Neural cell (in vitro differentiated cells): ENCODE measurements at regions not wholly inside any gene's neighbourhood (a gene's known extent, or its start where the extent isn't known, plus 50 kb on each side); places are given as distances from the start of the nearest gene placed in this dataset.

Experiments used
- RAD21 ChIP-seq: fragments of 450-650 bp; conservative IDR thresholded peaks from 2 replicates; pipeline ENCODE4 v1.6.1; 2014; ENCODE audit warnings: antibody characterized with exemption, mild to moderate bottlenecking, moderate library complexity
- TF ChIP-seq, protein P1 (sequence below): fragments of 450-650 bp; IDR thresholded peaks from 2 replicates; pipeline ENCODE4 v1.5.1; 2014; ENCODE audit warnings: antibody characterized with exemption, mild to moderate bottlenecking, moderate library complexity; ENCODE audit not compliant: poor library complexity, severe bottlenecking
- TF ChIP-seq, protein P2 (sequence below): IDR thresholded peaks from 2 replicates; pipeline ENCODE4 v1.6.1; 2012; ENCODE audit warnings: borderline replicate concordance

DNA sequence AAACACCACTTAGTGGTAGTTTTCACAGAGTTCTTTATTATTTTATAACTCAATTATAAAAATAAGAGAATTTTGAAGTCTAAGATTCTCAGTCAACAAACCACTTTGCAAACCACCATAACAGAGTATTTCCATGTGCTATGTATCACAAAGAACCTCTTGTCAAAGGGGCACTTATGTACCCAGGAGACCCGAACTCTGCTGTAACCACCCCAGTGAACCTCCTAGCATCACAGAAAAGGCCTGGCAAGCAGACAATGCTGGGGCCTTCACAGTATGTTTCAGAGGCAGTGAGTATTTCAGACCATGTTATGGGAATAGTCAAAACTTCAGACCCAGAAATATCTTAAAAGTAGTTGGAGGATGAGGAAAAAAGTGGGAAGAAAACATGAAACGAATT, 714.1 kb downstream of the EFNB2 start:
- TF ChIP-seq, protein P1, sequence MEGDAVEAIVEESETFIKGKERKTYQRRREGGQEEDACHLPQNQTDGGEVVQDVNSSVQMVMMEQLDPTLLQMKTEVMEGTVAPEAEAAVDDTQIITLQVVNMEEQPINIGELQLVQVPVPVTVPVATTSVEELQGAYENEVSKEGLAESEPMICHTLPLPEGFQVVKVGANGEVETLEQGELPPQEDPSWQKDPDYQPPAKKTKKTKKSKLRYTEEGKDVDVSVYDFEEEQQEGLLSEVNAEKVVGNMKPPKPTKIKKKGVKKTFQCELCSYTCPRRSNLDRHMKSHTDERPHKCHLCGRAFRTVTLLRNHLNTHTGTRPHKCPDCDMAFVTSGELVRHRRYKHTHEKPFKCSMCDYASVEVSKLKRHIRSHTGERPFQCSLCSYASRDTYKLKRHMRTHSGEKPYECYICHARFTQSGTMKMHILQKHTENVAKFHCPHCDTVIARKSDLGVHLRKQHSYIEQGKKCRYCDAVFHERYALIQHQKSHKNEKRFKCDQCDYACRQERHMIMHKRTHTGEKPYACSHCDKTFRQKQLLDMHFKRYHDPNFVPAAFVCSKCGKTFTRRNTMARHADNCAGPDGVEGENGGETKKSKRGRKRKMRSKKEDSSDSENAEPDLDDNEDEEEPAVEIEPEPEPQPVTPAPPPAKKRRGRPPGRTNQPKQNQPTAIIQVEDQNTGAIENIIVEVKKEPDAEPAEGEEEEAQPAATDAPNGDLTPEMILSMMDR, result no peak
- TF ChIP-seq RAD21, result no peak
- TF ChIP-seq, protein P2, sequence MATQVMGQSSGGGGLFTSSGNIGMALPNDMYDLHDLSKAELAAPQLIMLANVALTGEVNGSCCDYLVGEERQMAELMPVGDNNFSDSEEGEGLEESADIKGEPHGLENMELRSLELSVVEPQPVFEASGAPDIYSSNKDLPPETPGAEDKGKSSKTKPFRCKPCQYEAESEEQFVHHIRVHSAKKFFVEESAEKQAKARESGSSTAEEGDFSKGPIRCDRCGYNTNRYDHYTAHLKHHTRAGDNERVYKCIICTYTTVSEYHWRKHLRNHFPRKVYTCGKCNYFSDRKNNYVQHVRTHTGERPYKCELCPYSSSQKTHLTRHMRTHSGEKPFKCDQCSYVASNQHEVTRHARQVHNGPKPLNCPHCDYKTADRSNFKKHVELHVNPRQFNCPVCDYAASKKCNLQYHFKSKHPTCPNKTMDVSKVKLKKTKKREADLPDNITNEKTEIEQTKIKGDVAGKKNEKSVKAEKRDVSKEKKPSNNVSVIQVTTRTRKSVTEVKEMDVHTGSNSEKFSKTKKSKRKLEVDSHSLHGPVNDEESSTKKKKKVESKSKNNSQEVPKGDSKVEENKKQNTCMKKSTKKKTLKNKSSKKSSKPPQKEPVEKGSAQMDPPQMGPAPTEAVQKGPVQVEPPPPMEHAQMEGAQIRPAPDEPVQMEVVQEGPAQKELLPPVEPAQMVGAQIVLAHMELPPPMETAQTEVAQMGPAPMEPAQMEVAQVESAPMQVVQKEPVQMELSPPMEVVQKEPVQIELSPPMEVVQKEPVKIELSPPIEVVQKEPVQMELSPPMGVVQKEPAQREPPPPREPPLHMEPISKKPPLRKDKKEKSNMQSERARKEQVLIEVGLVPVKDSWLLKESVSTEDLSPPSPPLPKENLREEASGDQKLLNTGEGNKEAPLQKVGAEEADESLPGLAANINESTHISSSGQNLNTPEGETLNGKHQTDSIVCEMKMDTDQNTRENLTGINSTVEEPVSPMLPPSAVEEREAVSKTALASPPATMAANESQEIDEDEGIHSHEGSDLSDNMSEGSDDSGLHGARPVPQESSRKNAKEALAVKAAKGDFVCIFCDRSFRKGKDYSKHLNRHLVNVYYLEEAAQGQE, result no peak
